ENCODE measurements at regions not wholly inside any gene's neighbourhood (a gene's known extent, or its start where the extent isn't known, plus 50 kb on each side); places are given as distances from the start of the nearest gene placed in this dataset.
"Not testable (repeated sequence)": the region's sequence is repeated elsewhere in the genome, so short reads cannot be mapped to it uniquely, and the experiment has no call there.

GRCh38 chr3:164927728-164928127 is 150.6 kb downstream of the SI start:
- no peak for DNase-seq

- DNase-seq: no peak
Measured at GRCh38 chr3:164918905-164919304, 159.4 kb downstream of the SI start.

- DNase-seq: no peak
Measured at GRCh38 chr3:164912916-164913315, 165.4 kb downstream of the SI start.

GRCh38 chr3:164903820-164904451 is 174.4 kb downstream of the SI start:
- no peak for DNase-seq

- DNase-seq: peak; percentile 80
Measured at GRCh38 chr3:164897342-164897741, 181.0 kb downstream of the SI start.

GRCh38 chr3:164890061-164890460 is 188.2 kb downstream of the SI start:
- DNase-seq: no peak

- no peak for DNase-seq
Measured at GRCh38 chr3:164883171-164883570, 195.1 kb downstream of the SI start.

- no peak for DNase-seq
Measured at GRCh38 chr3:164879201-164879600, 199.1 kb downstream of the SI start.

- no peak for DNase-seq
Measured at GRCh38 chr3:164864454-164864853, 213.8 kb downstream of the SI start.

GRCh38 chr3:164852866-164853265 is 225.4 kb downstream of the SI start:
- DNase-seq: no peak

- DNase-seq: no peak
Measured at GRCh38 chr3:164851905-164852304, 226.4 kb downstream of the SI start.

GRCh38 chr3:164851204-164851603 is 227.1 kb downstream of the SI start:
- DNase-seq: no peak

- no peak for DNase-seq
Measured at GRCh38 chr3:164848923-164849322, 229.4 kb downstream of the SI start.

- no peak for DNase-seq
Measured at GRCh38 chr3:164845739-164846138, 232.6 kb downstream of the SI start.

- no peak for DNase-seq
Measured at GRCh38 chr3:164832216-164832615, 246.1 kb downstream of the SI start.

GRCh38 chr3:164818318-164818717 is 260.0 kb downstream of the SI start:
- no peak for DNase-seq

- no peak for DNase-seq
Measured at GRCh38 chr3:164814106-164814505, 264.2 kb downstream of the SI start.

- DNase-seq: no peak
Measured at GRCh38 chr3:164812042-164812441, 266.3 kb downstream of the SI start.

- DNase-seq: no peak
Measured at GRCh38 chr3:164806188-164806587, 272.1 kb downstream of the SI start.

GRCh38 chr3:164794099-164794498 is 284.2 kb downstream of the SI start:
- DNase-seq: no peak

GRCh38 chr3:164791263-164791662 is 287.0 kb downstream of the SI start:
- no peak for DNase-seq

- DNase-seq: not testable (repeated sequence)
Measured at GRCh38 chr3:164784407-164784806, 293.9 kb downstream of the SI start.

- DNase-seq: no peak
Measured at GRCh38 chr3:164781755-164782154, 296.5 kb downstream of the SI start.

- peak; percentile 97 for DNase-seq
Measured at GRCh38 chr3:164779816-164780215, 298.5 kb downstream of the SI start.

- DNase-seq: peak; percentile 71
Measured at GRCh38 chr3:164752812-164753211, 325.5 kb downstream of the SI start.

GRCh38 chr3:164748626-164749025 is 329.7 kb downstream of the SI start:
- DNase-seq: no peak
